WI38 (cell line): ENCODE measurements at regions not wholly inside any gene's neighbourhood (a gene's known extent, or its start where the extent isn't known, plus 50 kb on each side); places are given as distances from the start of the nearest gene placed in this dataset.

Experiments
- H3K4me3 ChIP-seq: 2 replicates; pipeline ENCODE4 v1.5.1; 2011; ENCODE audit warnings: low read depth, mild to moderate bottlenecking, control low read depth, low read length
- TF ChIP-seq, protein P1 (sequence below): IDR thresholded peaks from 2 replicates; pipeline ENCODE4 v1.5.1; 2012; ENCODE audit warnings: low read depth, mild to moderate bottlenecking, control low read depth, low read length

DNA sequence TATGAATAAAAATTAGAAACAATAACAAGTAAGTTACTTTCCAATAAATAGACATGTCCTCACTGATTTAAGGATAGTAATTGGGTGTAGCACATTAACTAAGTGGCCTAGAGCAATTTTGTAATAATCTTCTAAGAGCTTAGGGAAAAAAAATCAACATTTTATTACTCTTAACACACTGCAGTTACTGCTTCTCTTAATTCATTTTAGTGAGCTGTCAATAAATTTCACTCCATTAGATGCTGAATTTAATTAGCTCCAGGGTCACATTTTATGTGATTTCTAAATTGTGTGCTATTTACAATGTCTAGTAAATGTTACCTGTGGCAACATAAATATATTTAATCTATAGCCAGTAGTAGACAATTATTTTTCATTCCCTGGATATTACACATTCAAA is 612.0 kb downstream of the C4orf33 start:
- no peak overlapping the region for H3K4me3 ChIP-seq
- TF ChIP-seq, protein P1, sequence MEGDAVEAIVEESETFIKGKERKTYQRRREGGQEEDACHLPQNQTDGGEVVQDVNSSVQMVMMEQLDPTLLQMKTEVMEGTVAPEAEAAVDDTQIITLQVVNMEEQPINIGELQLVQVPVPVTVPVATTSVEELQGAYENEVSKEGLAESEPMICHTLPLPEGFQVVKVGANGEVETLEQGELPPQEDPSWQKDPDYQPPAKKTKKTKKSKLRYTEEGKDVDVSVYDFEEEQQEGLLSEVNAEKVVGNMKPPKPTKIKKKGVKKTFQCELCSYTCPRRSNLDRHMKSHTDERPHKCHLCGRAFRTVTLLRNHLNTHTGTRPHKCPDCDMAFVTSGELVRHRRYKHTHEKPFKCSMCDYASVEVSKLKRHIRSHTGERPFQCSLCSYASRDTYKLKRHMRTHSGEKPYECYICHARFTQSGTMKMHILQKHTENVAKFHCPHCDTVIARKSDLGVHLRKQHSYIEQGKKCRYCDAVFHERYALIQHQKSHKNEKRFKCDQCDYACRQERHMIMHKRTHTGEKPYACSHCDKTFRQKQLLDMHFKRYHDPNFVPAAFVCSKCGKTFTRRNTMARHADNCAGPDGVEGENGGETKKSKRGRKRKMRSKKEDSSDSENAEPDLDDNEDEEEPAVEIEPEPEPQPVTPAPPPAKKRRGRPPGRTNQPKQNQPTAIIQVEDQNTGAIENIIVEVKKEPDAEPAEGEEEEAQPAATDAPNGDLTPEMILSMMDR = no peak

GRCh38 chr4:129708784-129709183 is 612.8 kb downstream of the C4orf33 start:
- TF ChIP-seq, protein P1 = no peak
- H3K4me3 ChIP-seq = no peak overlapping the region

GRCh38 chr4:129738175-129738574 is 642.2 kb downstream of the C4orf33 start:
- no peak overlapping the region for H3K4me3 ChIP-seq
- TF ChIP-seq, protein P1 = no peak

- TF ChIP-seq, protein P1 = no peak
Observed at GRCh38 chr4:129747756-129748155, 651.8 kb downstream of the C4orf33 start.

GRCh38 chr4:129748991-129749390 is 653.0 kb downstream of the C4orf33 start:
- TF ChIP-seq, protein P1 = no peak
- H3K4me3 ChIP-seq = no peak overlapping the region

More at GRCh38 chr4:129747756-129748155, 651.8 kb downstream of the C4orf33 start:
- no peak overlapping the region for H3K4me3 ChIP-seq

- H3K4me3 ChIP-seq = no peak overlapping the region
- TF ChIP-seq, protein P1 = no peak
Observed at GRCh38 chr4:129751646-129752045, 655.7 kb downstream of the C4orf33 start.

- no peak overlapping the region for H3K4me3 ChIP-seq
- TF ChIP-seq, protein P1 = no peak
Observed at GRCh38 chr4:129783596-129783995, 687.6 kb downstream of the C4orf33 start.
